Mesenchymal stem cell (in vitro differentiated cells and primary cell): ENCODE measurements at regions not wholly inside any gene's neighbourhood (a gene's known extent, or its start where the extent isn't known, plus 50 kb on each side); places are given as distances from the start of the nearest gene placed in this dataset.

Experiments used
- DNase-seq: peaks from one replicate; pipeline ENCODE4 v3.0.0-alpha.2; 2013
- H2AFZ ChIP-seq: one replicate; pipeline ENCODE4 v1.6.1; 2013; ENCODE audit warnings: low read depth, mild to moderate bottlenecking, control low read depth, inconsistent platforms, low read length, moderate library complexity
- H2AK5ac ChIP-seq: 2 replicates; pipeline ENCODE4 v1.6.1; 2013; ENCODE audit warnings: low read length, moderate library complexity, mild to moderate bottlenecking, inconsistent platforms; ENCODE audit not compliant: severe bottlenecking
- H2BK120ac ChIP-seq: one replicate; pipeline ENCODE4 v1.6.1; 2013; ENCODE audit warnings: low read depth, mild to moderate bottlenecking, inconsistent platforms, low read length, moderate library complexity
- H2BK12ac ChIP-seq, 2 experiments: one replicate each; pipeline ENCODE4 v1.6.1; 2013; ENCODE audit warnings: inconsistent platforms in 2 of 2, low read length in 2 of 2, mild to moderate bottlenecking in 2 of 2, moderate library complexity in 2 of 2, control low read depth in 1 of 2
- H2BK15ac ChIP-seq: one replicate; pipeline ENCODE4 v1.6.1; 2013; ENCODE audit warnings: mild to moderate bottlenecking, low read depth, inconsistent platforms; ENCODE audit not compliant: poor library complexity, severe bottlenecking
- H2BK5ac ChIP-seq: 2 replicates; pipeline ENCODE4 v1.6.1; 2013; ENCODE audit warnings: low read depth, mild to moderate bottlenecking, low read length, control low read depth, inconsistent platforms; ENCODE audit not compliant: poor library complexity, severe bottlenecking
- H3K14ac ChIP-seq, 2 experiments: one replicate each; pipeline ENCODE4 v1.6.1; 2013; ENCODE audit warnings: inconsistent platforms in 2 of 2, low read length in 2 of 2, control low read depth in 1 of 2, mild to moderate bottlenecking in 1 of 2, moderate library complexity in 1 of 2
- H3K18ac ChIP-seq, 2 experiments: one replicate each; pipeline ENCODE4 v1.6.1; 2013; ENCODE audit warnings: inconsistent platforms in 2 of 2, low read length in 2 of 2, control low read depth in 1 of 2, low read depth in 1 of 2, mild to moderate bottlenecking in 1 of 2
- H3K23ac ChIP-seq, 2 experiments: one replicate each; pipeline ENCODE4 v1.6.1; 2013; ENCODE audit warnings: inconsistent platforms in 2 of 2, low read length in 2 of 2, mild to moderate bottlenecking in 2 of 2, moderate library complexity in 2 of 2, control low read depth in 1 of 2
- H3K27ac ChIP-seq: 2 replicates; pipeline ENCODE4 v1.5.1; 2013; ENCODE audit warnings: mild to moderate bottlenecking, moderate library complexity, low read length, control low read depth, inconsistent platforms; ENCODE audit not compliant: poor library complexity, severe bottlenecking
- H3K27me3 ChIP-seq, 2 experiments: 2 replicates each; pipeline versions ENCODE4 v1.6.1 to v1.7.0; 2013; ENCODE audit warnings: low read length in 2 of 2, mild to moderate bottlenecking in 2 of 2, moderate library complexity in 2 of 2, control low read depth in 1 of 2, inconsistent platforms in 1 of 2; ENCODE audit not compliant: control insufficient read depth in 1 of 2, insufficient read depth in 1 of 2
- H3K36me3 ChIP-seq, 2 experiments: 2 replicates each; pipeline versions ENCODE4 v1.6.1 to v1.7.0; 2013; ENCODE audit warnings: low read length in 2 of 2, control low read depth in 1 of 2, inconsistent platforms in 1 of 2, low read depth in 1 of 2, mild to moderate bottlenecking in 1 of 2; ENCODE audit not compliant: insufficient read depth in 2 of 2, control insufficient read depth in 1 of 2
- H3K4ac ChIP-seq, 2 experiments: one replicate each; pipeline ENCODE4 v1.6.1; 2013; ENCODE audit warnings: inconsistent platforms in 2 of 2, low read length in 2 of 2, mild to moderate bottlenecking in 2 of 2, moderate library complexity in 2 of 2, control low read depth in 1 of 2, low read depth in 1 of 2
- H3K4me1 ChIP-seq: 2 replicates; pipeline ENCODE4 v1.6.1; 2013; ENCODE audit warnings: low read depth, low read length, control low read depth; ENCODE audit not compliant: control insufficient read depth, insufficient read depth
- H3K4me2 ChIP-seq: 2 replicates; pipeline ENCODE4 v1.6.1; 2013; ENCODE audit warnings: low read length, mild to moderate bottlenecking, inconsistent platforms; ENCODE audit not compliant: poor library complexity, severe bottlenecking
- H3K4me3 ChIP-seq, 2 experiments: 2 replicates each; pipeline versions ENCODE4 v1.5.1 to v1.7.0; 2013; ENCODE audit warnings: low read length in 2 of 2, mild to moderate bottlenecking in 2 of 2, control low read depth in 1 of 2, low read depth in 1 of 2; ENCODE audit not compliant: insufficient read depth in 1 of 2
- H3K79me1 ChIP-seq: replicated peaks from 2 replicates; pipeline ENCODE4 v1.6.1; 2013; ENCODE audit warnings: mild to moderate bottlenecking, control low read depth, low read length, inconsistent platforms; ENCODE audit not compliant: poor library complexity, severe bottlenecking
- H3K9ac ChIP-seq: 2 replicates; pipeline ENCODE4 v1.7.0; 2013; ENCODE audit warnings: mild to moderate bottlenecking, low read length, moderate library complexity
- H3K9me3 ChIP-seq: 2 replicates; pipeline ENCODE4 v1.7.0; 2013; ENCODE audit warnings: mild to moderate bottlenecking, low read length; ENCODE audit not compliant: control insufficient read depth
- H4K8ac ChIP-seq: one replicate; pipeline ENCODE4 v1.6.1; 2013; ENCODE audit warnings: inconsistent platforms, mild to moderate bottlenecking, low read length, moderate library complexity
- H4K91ac ChIP-seq: one replicate; pipeline ENCODE4 v1.6.1; 2013; ENCODE audit warnings: mild to moderate bottlenecking, low read length, inconsistent platforms
- WGBS: methylation state at CpG from one replicate; pipeline ENCODE4 v1.1.7; 2013; ENCODE audit warnings: mixed read lengths; 5-methylcytosine and 5-hydroxymethylcytosine counted together

GRCh38 chr22:23409976-23410375 lies 170.1 kb downstream of the IGLL1 start:
- no peak overlapping the region for H2BK5ac ChIP-seq
- H4K91ac ChIP-seq, result no peak overlapping the region
- no peaks in the 10 kb centered on the region for H3K79me1 ChIP-seq
- H3K4me1 ChIP-seq, result no peaks in the 10 kb centered on the region
- no peak overlapping the region for H3K4me3 ChIP-seq
- peaks cover 22 to 48% of the 10 kb centered on the region in 2 experiments for H3K27me3 ChIP-seq
- H3K4me2 ChIP-seq, result no peak overlapping the region
- H4K8ac ChIP-seq, result no peak overlapping the region
- DNase-seq, result no peak
- H3K23ac ChIP-seq, result no peak overlapping the region
- H3K36me3 ChIP-seq, result no peaks in the 10 kb centered on the region
- no peak overlapping the region for H3K18ac ChIP-seq
- H2BK15ac ChIP-seq, result no peak overlapping the region
- no peak overlapping the region for H2AFZ ChIP-seq
- WGBS, result 63% methylated on average over 8 of the region's 8 CpGs
- H3K27ac ChIP-seq, result no peak overlapping the region
- H3K14ac ChIP-seq, result no peak overlapping the region
- no peak overlapping the region for H2AK5ac ChIP-seq
- H3K9ac ChIP-seq, result no peak overlapping the region
- H3K4ac ChIP-seq, result no peak overlapping the region
- H2BK12ac ChIP-seq, result no peak overlapping the region
- H3K9me3 ChIP-seq, result peaks cover 3% of the 10 kb centered on the region
- H2BK120ac ChIP-seq, result no peak overlapping the region

DNA sequence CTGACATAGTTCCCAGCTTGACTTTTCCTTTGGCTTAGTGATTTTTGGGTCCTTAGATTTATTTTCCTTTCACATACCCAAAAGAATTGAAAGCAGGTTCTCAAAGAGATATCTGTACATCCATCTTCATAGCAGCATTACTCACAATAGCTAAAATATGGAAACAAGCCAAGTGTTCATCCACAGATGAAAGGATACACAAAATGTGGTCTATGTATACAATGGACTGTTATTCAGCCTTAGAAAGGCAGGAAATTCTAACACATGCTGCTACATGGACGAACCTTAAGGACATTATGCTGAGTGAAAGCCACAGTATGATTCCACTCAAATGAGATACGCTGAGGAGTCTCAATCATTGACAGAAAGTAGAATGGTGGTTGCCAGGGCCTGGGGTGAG lies 171.8 kb downstream of the IGLL1 start:
- H3K14ac ChIP-seq, result no peak overlapping the region
- WGBS, result 53% methylated on average over 2 of the region's 2 CpGs

GRCh38 chr22:23405366-23405851 lies 174.7 kb downstream of the IGLL1 start:
- 59% methylated on average over 14 of the region's 16 CpGs for WGBS
- Histone ChIP-seq H3K4ac (no peak overlapping the region), H3K23ac (no peak overlapping the region), H3K4me2 (no peak overlapping the region), H3K18ac (no peak overlapping the region), H3K4me1 (peaks cover 23% of the 10 kb centered on the region), H3K27ac (no peak overlapping the region), H3K14ac (no peak overlapping the region), H2AFZ (no peak overlapping the region), H3K79me1 (no peaks in the 10 kb centered on the region), H3K27me3 (peaks cover 11 to 29% of the 10 kb centered on the region in 2 experiments), H4K91ac (no peak overlapping the region), H3K9ac (no peak overlapping the region), H3K9me3 (peaks cover 3% of the 10 kb centered on the region), H2BK5ac (no peak overlapping the region), H2AK5ac (no peak overlapping the region), H2BK12ac (no peak overlapping the region), H3K4me3 (no peak overlapping the region), H3K36me3 (no peaks in the 10 kb centered on the region), H2BK15ac (no peak overlapping the region), H2BK120ac (no peak overlapping the region), H4K8ac (no peak overlapping the region)
- no peak for DNase-seq

More for the DNA sequence above, 171.8 kb downstream of the IGLL1 start:
- H2BK5ac ChIP-seq, result no peak overlapping the region
- peak overlapping the region; percentile 7 for H2BK15ac ChIP-seq
- H2BK120ac ChIP-seq, result no peak overlapping the region
- no peaks in the 10 kb centered on the region for H3K4me1 ChIP-seq
- no peak overlapping the region for H2AFZ ChIP-seq
- no peak overlapping the region for H4K91ac ChIP-seq
- no peak for DNase-seq
- peaks cover 3% of the 10 kb centered on the region for H3K9me3 ChIP-seq
- no peak overlapping the region for H2AK5ac ChIP-seq
- no peak overlapping the region for H3K4me2 ChIP-seq
- peaks cover 22 to 43% of the 10 kb centered on the region in 2 experiments for H3K27me3 ChIP-seq
- H3K18ac ChIP-seq, result no peak overlapping the region
- H3K9ac ChIP-seq, result no peak overlapping the region
- H2BK12ac ChIP-seq, result no peak overlapping the region
- H3K4ac ChIP-seq, result no peak overlapping the region
- no peaks in the 10 kb centered on the region for H3K36me3 ChIP-seq
- H3K27ac ChIP-seq, result no peak overlapping the region
- H3K79me1 ChIP-seq, result no peaks in the 10 kb centered on the region
- H3K23ac ChIP-seq, result no peak overlapping the region
- no peak overlapping the region for H3K4me3 ChIP-seq
- H4K8ac ChIP-seq, result no peak overlapping the region

DNA sequence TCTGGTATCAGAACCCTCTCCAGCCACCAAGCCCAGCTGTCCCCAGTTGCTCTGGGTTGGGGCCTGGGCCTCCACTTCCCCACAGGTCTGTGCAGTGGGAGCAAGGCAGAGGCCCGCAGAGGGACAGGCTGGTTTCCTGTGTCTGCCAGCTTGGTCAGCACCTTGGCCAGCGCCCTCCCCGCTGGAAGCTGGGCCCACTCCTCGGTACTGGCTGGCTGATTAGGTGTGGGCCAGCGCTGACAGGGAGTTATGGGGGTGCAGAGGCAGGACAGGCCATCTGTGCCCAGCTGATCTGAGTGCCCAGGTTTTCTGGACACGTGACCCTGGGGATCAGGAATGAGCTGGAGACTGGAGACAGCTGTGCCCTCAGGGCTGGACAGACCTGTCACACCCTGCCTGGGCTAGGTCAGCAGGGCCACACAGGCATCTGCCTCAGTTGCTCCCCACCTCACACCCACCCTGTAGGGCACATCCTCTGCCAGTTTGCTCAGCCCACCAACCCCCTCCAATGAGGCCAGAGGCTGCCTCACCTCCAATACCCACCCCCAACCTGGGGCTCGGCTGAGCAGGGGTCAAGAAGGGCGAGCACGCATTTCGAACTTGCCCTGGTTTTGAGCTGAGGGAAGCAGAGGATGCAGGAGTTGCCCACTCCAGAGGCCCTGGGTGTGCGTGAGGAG lies 175.3 kb downstream of the IGLL1 start:
- no peak overlapping the region for H3K23ac ChIP-seq
- peak; percentile 54 for DNase-seq
- H2BK12ac ChIP-seq, result no peak overlapping the region
- no peak overlapping the region for H3K9ac ChIP-seq
- no peaks in the 10 kb centered on the region for H3K36me3 ChIP-seq
- no peak overlapping the region for H2BK120ac ChIP-seq
- H3K4ac ChIP-seq, result no peak overlapping the region
- H3K27me3 ChIP-seq, result peaks cover 5 to 23% of the 10 kb centered on the region in 2 experiments
- no peak overlapping the region for H3K14ac ChIP-seq
- H2AFZ ChIP-seq, result no peak overlapping the region
- 19% methylated on average over 7 of the region's 11 CpGs for WGBS
- H4K91ac ChIP-seq, result no peak overlapping the region
- H2BK5ac ChIP-seq, result no peak overlapping the region
- H3K27ac ChIP-seq, result no peak overlapping the region
- no peak overlapping the region for H2BK15ac ChIP-seq
- H3K4me2 ChIP-seq, result no peak overlapping the region
- no peaks in the 10 kb centered on the region for H3K79me1 ChIP-seq
- no peak overlapping the region for H3K18ac ChIP-seq
- H3K4me3 ChIP-seq, result no peak overlapping the region
- no peak overlapping the region for H4K8ac ChIP-seq
- H3K4me1 ChIP-seq, result peaks cover 23% of the 10 kb centered on the region
- peaks cover 3% of the 10 kb centered on the region for H3K9me3 ChIP-seq
- H2AK5ac ChIP-seq, result no peak overlapping the region
